Lower leg skin (tissue), 3 donors: ENCODE measurements at regions not wholly inside any gene's neighbourhood (a gene's known extent, or its start where the extent isn't known, plus 50 kb on each side); places are given as distances from the start of the nearest gene placed in this dataset.

Experiments used
- CTCF ChIP-seq, 3 donors: fragments of 450-650 bp; IDR thresholded peaks; one replicate each; pipeline ENCODE4 v1.5.1; 2016; ENCODE audit warnings: antibody characterized with exemption in 3 of 3, mild to moderate bottlenecking in 3 of 3, moderate library complexity in 2 of 3
- POLR2A ChIP-seq, 2 donors: fragments of 450-650 bp; IDR thresholded peaks; one replicate each; pipeline ENCODE4 v1.6.1; 2016 to 2017; ENCODE audit warnings: antibody characterized with exemption in 2 of 2, mild to moderate bottlenecking in 1 of 2, moderate library complexity in 1 of 2

DNA sequence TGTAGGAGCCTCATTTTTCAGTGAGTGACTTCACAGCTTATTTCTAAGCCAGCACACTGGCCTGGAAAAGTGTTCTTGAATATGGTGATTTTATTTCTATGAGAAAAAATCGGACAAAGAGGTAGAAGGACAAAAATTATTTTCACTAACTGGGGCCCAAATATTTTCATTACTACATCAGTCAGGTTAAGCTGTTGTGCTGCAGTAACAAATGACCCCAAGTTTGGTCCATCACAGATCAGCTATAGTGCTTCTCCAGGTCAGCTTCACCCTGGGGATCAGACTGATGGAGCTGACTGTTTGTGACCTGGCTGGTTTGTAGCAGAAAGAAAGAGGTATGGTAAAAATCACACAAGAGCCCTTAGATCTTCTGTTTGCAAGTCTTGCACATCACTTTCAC is 97.9 kb upstream of the STT3B start:
- TF ChIP-seq POLR2A (IDR thresholded peaks at IDR 0.05) (no peak), CTCF (IDR thresholded peaks at IDR 0.05) (no peak)
